Tibial artery (tissue), 4 donors: ENCODE measurements at regions not wholly inside any gene's neighbourhood (a gene's known extent, or its start where the extent isn't known, plus 50 kb on each side); places are given as distances from the start of the nearest gene placed in this dataset.
A peak's percentile ranks its signal among the peaks of the same experiment; 100 is the strongest.

ENCODE experiments used
- DNase-seq, 2 donors: peaks; one replicate each; pipeline ENCODE4 v3.0.0-alpha.2; 2019
- H3K27ac ChIP-seq, 2 donors: fragments of 200-600 bp; sonication (generic) in 1 of 2; 1 replicate in 1 of 2; 2 replicates in 1 of 2; pipeline ENCODE4 v1.5.1; 2018 to 2019; ENCODE audit warnings: mild to moderate bottlenecking in 1 of 2
- H3K27me3 ChIP-seq, 2 donors: fragments of 200-600 bp; sonication (generic) in 1 of 2; one replicate each; pipeline versions ENCODE4 v1.5.1 to v1.6.0; 2016 to 2019
- H3K36me3 ChIP-seq, 3 donors: fragments of 200-600 bp; sonication (generic) in 2 of 3; one replicate each; pipeline ENCODE4 v1.5.1; 2016 to 2019; ENCODE audit warnings: mild to moderate bottlenecking in 2 of 3
- H3K4me1 ChIP-seq, 4 donors: fragments of 200-600 bp; sonication (generic) in 2 of 4; 1 replicate in 3 of 4; 2 replicates in 1 of 4; pipeline ENCODE4 v1.5.1; 2016 to 2019
- H3K4me3 ChIP-seq, 2 donors: fragments of 200-600 bp; sonication (generic) in 1 of 2; 1 replicate in 1 of 2; 2 replicates in 1 of 2; pipeline ENCODE4 v1.5.1; 2018 to 2019; ENCODE audit warnings: mild to moderate bottlenecking in 2 of 2
- H3K9me3 ChIP-seq, 3 donors: fragments of 200-600 bp; sonication (generic) in 1 of 3; one replicate each; pipeline ENCODE4 v1.5.1; 2016 to 2019
- CTCF ChIP-seq, 2 experiments: fragments of 200-600 bp in 1 of 2; fragments of 450-650 bp in 1 of 2; IDR thresholded peaks; one replicate each; pipeline ENCODE4 v1.5.1; 2017 to 2019; ENCODE audit warnings: antibody characterized with exemption in 2 of 2, mild to moderate bottlenecking in 1 of 2, moderate library complexity in 1 of 2
- intact Hi-C: fragments of 100-400 bp; cut with DNase I; formaldehyde crosslinking; loops from one replicate; pipeline ENCODE4 v1.15.0; 2023; ENCODE audit warnings: low total_unique reads

DNA sequence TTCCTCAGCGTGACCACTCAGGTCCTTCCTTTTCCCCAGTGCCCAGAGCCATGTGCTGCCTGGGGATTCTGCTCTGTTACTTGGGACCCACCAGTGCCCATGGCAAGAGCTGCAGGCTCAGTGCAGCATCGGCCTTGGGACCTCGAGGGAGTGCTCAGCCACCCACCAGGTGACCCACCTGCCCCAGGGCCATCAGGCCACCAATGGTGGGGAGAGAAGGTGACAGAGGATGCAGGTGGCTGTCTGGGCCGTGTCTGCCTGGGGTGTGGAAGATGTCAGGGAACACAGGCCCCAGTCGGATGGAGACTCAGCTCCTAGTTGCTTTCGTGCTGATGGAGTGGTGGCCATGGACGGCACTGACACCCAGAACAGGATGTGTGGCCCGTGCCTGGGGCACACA, 104.7 kb upstream of the FAM20C start:
- H3K27ac ChIP-seq: peak overlapping the region in 1 of 2 donors; percentile 63
- no peaks in the 10 kb centered on the region for H3K27me3 ChIP-seq
- DNase-seq: no peak
- no peak overlapping the region for H3K4me3 ChIP-seq
- H3K4me1 ChIP-seq: peaks cover 0 to 34% (median 31%) of the 10 kb centered on the region in 4 donors
- TF ChIP-seq CTCF (IDR thresholded peaks at IDR 0.05): no peak
- H3K9me3 ChIP-seq: no peaks in the 10 kb centered on the region
- H3K36me3 ChIP-seq: no peaks in the 10 kb centered on the region
- intact Hi-C loops: no loop called here

GRCh38 chr7:88095-88926, 104.1 kb upstream of the FAM20C start:
- Histone ChIP-seq H3K27me3 (no peaks in the 10 kb centered on the region), H3K4me1 (peaks cover 0 to 34% (median 31%) of the 10 kb centered on the region in 4 donors)
- DNase-seq: no peak

DNA sequence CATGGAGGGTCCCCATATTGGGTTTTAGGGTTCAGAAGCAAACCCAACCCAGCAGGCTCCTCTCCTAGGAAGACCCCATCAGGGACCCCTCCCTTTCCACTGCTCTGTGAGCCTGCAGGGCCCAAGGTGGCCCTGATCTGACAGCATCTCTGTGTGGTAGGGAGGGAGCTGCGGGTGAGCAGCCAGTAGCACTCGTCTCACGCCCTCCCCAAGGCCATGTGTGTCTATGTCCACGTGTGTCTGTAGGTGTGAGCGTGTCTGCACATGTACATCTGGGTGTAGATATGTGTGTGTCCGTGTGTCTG, 103.5 kb upstream of the FAM20C start:
- no peaks in the 10 kb centered on the region for H3K27me3 ChIP-seq
- peaks cover 0 to 34% (median 31%) of the 10 kb centered on the region in 4 donors for H3K4me1 ChIP-seq
- intact Hi-C loops: no loop called here
- no peak for DNase-seq
- TF ChIP-seq CTCF (IDR thresholded peaks at IDR 0.05): no peak
- peak overlapping the region; percentile 63 to 70 for H3K27ac ChIP-seq
- no peaks in the 10 kb centered on the region for H3K9me3 ChIP-seq
- no peak overlapping the region for H3K4me3 ChIP-seq
- H3K36me3 ChIP-seq: no peaks in the 10 kb centered on the region

More at GRCh38 chr7:88095-88926, 104.1 kb upstream of the FAM20C start:
- Histone ChIP-seq H3K27ac (peak overlapping the region; percentile 63 to 70), H3K9me3 (no peaks in the 10 kb centered on the region), H3K36me3 (no peaks in the 10 kb centered on the region), H3K4me3 (no peak overlapping the region)
- no peak for TF ChIP-seq CTCF (IDR thresholded peaks at IDR 0.05)
- intact Hi-C loops: no loop called here

- Histone ChIP-seq H3K9me3 (no peaks in the 10 kb centered on the region), H3K4me1 (peaks cover 0 to 34% (median 31%) of the 10 kb centered on the region in 4 donors), H3K27me3 (no peaks in the 10 kb centered on the region), H3K36me3 (no peaks in the 10 kb centered on the region), H3K4me3 (no peak overlapping the region), H3K27ac (peak overlapping the region; percentile 63 to 70)
- intact Hi-C loops: no loop called here
- peak; percentile 79 to 91 for DNase-seq
- no peak for TF ChIP-seq CTCF (IDR thresholded peaks at IDR 0.05)
Observed at GRCh38 chr7:89232-90019, 102.9 kb upstream of the FAM20C start.

DNA sequence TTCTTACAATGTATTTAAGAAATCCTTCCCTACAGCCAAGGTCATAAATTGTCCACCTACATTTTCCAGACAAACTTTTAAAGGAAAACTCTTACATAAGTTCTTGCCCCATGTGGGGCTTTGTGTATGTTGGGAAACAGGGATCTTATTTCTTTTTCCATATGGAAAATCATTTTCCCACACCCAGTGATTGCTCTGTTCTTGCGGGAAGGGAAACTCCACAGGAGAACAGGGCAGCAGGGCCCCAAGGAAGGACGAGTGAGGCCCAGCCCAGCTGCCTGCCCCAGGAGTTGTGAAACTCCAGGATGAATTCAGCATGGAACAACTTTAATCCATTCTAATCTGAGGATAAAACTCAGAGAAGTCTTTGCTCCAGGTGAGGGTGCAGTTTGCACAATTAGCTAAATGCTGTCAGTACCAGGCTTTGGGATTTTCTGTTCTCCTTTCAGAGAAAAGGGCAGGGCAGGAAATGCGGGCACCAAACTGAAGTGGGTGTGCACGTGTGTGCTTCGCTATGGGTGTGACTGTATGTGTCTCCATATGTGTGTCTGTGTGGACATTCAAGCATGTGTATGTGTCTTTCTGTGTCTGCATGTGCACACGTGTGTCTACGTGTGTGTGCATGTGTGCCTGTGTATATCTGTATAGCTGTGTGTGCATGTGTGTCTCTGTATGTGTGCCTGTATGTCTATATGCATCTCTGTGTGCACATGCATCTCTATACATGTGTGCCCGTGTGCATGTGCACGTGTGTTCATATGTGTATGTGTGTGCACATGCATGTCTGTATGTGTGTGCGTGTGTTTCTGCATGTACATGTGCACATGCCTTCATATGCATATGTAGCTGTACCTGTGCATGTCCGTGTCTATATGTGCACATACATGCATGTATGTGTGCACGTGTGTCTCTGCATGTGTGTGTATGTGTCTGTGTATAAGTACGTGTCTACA, 102.0 kb upstream of the FAM20C start:
- no peaks in the 10 kb centered on the region for H3K9me3 ChIP-seq
- peak overlapping the region; percentile 63 to 70 for H3K27ac ChIP-seq
- no peak for DNase-seq
- intact Hi-C loops: no loop called here
- TF ChIP-seq CTCF (IDR thresholded peaks at IDR 0.05): no peak
- no peaks in the 10 kb centered on the region for H3K27me3 ChIP-seq
- no peaks in the 10 kb centered on the region for H3K36me3 ChIP-seq
- H3K4me1 ChIP-seq: peaks cover 0 to 34% (median 31%) of the 10 kb centered on the region in 4 donors
- no peak overlapping the region for H3K4me3 ChIP-seq
